Fibroblast of lung (primary cell): ENCODE measurements at regions not wholly inside any gene's neighbourhood (a gene's known extent, or its start where the extent isn't known, plus 50 kb on each side); places are given as distances from the start of the nearest gene placed in this dataset.

Experiments
- CTCF ChIP-seq, 2 donors: IDR thresholded peaks in 1 of 2; conservative IDR thresholded peaks in 1 of 2; 1 replicate in 1 of 2; 2 replicates in 1 of 2; pipeline ENCODE4 v1.5.1; 2011 to 2012; ENCODE audit warnings: low read length in 2 of 2, control low read depth in 1 of 2, inconsistent platforms in 1 of 2, low read depth in 1 of 2, mild to moderate bottlenecking in 1 of 2
- EZH2 ChIP-seq: IDR thresholded peaks from 2 replicates; pipeline ENCODE4 v1.5.1; 2012; ENCODE audit warnings: low read length, control low read depth, mild to moderate bottlenecking; ENCODE audit errors: missing control alignments

GRCh38 chr2:160751021-160751420, 257.4 kb upstream of the RBMS1 start:
- TF ChIP-seq CTCF (conservative IDR thresholded peaks at IDR 0.05 in 1 of 2, IDR thresholded peaks at IDR 0.05 in 1 of 2; ENCODE audit: low read depth in 1 of 2, low read length in 2 of 2) (no peak), EZH2 (no peak)
